Renal cortex interstitium (tissue), 11 donors: ENCODE measurements at regions not wholly inside any gene's neighbourhood (a gene's known extent, or its start where the extent isn't known, plus 50 kb on each side); places are given as distances from the start of the nearest gene placed in this dataset.
"Not testable (repeated sequence)": the region's sequence is repeated elsewhere in the genome, so short reads cannot be mapped to it uniquely, and the experiment has no call there.

Source experiments
- DNase-seq, 11 donors: peaks; one replicate each; pipeline ENCODE4 v3.0.0-alpha.2; 2013; ENCODE audit warnings: low read depth in 9 of 11, low spot score in 4 of 11; ENCODE audit errors: extremely low read depth in 1 of 11

DNA sequence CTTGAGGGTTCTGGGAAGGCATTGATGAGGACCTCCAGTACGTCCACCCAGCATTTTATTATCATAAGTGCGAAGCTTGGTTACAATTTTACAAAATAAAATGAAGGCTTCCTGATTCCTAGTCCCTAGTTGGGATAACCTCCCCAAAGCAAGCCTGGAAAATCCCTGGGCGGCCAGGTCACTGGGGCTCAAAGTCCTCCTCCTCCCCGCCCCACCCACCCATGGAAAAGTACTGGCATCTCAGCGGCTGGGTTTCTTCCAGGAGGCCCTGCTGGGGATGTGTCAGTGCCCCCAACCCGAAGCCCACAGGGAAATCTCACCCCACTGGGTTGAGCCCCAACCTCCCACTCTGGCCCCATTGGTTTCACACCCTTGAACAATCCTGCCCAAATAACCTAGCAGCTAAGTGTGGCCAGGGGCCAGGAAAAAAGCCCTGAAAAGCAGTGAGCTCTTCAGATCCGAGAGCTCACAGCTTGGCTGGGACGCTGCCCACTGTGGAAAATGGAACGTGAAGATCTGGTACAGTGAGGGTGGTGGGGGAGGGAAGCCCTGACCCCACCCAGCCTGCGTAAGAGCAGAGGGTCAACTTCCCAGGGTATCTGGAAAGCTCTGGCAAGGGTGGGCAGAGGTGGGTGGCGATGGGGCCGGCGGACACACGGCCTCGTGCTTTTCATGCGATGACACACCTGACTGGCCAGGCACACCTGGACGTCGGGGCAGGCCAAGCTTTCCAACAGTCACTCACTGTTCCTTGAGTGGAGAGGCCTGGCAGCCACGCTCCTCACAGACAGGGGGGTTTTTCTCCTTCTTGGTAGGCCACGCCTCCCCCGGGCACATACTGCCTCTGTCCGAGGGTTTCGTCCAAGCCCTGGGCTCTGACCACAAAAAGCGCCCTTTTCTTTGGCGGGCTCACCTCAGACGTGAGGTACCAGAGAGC lies 324.5 kb downstream of the SOX9 start:
- DNase-seq, result no peak

DNA sequence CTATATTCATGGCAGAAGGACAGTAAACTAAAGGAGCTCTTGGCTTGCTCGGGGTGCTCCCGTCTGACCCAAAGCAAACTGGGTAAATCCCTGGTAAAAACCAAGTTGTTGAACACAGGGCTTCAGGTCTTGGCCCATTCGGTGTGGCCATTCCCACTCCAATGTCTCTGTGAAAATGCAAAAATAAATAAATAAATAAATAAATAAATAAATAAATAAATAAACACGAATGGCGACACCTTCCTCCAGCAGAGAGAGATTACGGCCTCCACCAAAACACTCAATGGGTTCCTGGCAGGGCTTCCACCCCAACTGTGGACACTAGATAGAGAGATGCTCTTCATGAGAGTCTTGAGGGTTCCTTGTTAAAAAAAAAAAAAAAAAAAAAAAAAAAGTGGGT lies 325.3 kb downstream of the SOX9 start:
- no peak for DNase-seq

DNA sequence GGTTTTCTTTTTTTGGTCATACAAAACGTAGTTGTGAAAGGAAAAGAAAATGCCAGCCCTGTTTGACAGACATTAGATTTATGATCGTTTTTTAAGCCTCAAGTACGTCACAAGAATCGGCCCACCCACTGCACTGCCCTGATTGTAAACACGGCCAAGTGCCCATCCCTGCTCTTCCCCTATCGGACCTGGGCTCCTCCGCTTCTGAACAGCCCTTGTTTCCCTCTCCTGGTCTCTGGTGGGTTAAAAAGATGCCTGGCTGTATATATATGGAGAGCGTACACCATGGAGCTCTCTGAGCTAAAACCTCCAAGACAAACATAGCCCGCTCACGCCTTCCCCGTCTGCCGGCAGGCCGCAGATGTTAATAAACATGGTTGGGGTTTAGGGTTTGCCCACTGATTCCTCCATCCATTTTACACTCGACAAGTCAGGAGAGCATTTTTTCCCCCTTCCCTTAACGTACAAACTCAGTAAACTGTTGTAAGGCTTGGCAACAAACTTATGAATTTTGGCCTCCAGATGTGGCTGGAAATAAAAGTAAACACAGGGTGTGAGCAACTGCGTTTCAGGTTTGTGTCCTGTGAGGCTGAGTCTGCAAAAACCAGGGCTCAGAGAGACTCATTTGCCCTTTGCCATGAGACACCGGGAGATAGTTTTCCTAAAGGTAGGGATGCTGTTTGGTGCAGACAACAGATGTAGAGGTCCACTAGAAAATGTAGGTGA lies 325.9 kb downstream of the SOX9 start:
- DNase-seq, result no peak

DNA sequence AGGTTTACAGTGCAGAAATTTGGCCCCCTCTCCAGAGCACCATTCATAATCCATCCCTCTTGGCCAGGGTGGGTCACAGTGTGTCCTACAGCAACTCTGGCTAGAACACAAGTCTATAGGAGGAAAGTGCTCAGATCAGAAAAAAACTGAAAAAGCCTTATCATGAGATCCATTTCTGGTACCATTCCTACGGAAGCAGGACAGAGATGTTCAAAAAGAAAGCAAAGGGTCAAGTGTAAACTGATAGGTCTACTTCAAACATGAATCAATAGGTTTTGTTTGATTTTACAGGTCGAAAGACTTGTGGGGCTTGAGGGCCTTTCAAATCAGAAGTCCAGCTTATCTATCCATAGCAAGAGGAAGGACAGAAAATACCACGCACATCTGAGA lies 326.4 kb downstream of the SOX9 start:
- DNase-seq, result no peak

DNA sequence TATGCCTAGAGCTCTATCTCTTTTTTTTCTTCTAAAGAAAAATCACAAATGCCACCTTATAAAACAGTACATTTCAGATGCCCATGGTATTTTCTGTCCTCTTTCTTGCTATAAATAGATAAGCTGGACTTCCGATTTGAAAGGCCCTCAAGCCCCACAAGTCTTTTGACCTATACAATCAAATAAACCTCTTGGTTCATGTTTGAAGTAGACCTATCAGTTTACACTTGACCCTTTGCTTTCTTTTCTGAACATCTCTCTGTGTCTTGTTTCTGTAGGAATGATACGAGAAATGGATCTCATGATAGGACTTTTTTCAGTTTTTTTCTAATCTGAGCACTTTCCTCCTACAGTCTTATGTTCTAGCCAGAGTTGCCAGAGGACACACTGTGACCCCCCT lies 327.2 kb downstream of the SOX9 start:
- no peak for DNase-seq

DNA sequence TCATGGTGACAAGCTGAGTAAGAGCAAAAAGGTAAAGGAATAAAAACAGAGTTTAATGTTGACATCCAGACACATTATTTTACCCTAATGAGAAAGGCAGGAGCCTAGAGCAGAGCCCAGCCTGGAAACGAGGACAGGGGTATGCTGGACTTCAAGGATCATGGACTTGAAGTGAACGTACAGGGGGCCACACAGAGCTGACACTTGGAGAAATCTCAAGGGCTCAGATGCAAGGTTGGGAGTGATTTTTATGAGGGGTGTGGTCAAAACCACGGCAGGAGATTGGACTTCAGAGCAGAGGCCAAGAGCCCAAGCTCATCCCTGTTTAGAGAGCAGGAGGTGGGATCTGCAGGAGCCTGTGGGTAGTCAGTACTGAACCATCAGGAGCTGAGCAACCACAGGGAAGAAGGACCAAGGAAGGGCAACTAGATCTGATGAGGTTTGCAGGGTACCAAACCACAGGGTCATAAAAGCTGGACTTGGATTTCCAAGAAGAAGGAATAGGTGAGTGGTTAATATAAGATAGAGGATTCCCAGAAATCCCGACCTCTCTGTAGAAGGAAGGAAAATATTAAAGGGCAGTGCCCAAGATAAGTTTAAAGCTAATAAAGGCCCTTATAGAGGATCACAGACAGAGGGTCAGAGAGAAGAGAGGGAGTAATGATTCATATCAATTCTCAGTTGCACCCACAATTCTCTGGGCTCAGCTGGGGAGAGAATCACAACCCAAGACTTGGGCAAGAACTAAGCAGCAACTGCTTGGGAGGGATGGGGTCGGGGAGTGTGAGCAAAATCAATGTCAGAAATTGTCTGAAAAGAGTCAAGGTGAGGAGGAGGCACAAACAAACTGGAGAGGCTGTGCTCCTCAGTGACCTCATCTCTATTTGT lies 331.7 kb downstream of the SOX9 start:
- no peak for DNase-seq

DNA sequence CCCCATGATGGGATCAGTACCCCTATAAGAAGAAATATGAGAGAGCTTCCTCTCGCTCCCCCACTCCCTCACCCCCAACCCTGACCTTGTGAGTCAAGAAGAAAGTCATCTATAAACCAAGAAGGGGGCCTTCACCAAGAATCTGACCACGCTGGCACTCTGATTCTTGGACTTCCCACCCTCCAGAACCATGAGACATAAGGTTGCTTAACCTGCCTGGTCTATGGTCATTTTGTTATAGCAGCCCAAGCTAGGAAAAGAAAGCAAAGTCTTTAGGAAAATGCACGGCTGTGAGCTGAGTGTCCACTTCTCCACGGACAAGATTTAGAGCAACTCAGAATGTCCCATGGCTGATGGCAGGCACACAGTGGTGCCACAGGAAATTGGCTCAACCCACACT lies 333.5 kb downstream of the SOX9 start:
- DNase-seq, result no peak

DNA sequence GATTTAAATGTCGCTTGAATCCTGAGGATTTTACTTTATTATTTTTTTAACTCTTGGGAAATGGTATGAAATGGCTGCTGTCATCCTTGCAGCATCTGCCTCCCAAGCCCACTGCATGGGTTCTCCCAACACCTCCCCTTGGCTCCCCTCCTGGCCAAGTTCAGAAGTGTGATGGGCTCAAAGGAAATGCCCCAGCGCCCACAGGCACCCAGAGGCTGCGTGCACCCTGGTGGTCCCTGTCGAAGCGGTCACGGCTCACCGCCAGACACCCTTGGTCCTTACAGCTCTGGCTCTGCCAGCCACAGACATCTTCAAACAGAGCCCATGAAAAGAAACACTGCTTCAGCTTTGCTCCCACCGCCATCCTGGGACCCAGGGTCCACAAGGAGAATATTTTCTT lies 334.7 kb downstream of the SOX9 start:
- DNase-seq, result no peak

DNA sequence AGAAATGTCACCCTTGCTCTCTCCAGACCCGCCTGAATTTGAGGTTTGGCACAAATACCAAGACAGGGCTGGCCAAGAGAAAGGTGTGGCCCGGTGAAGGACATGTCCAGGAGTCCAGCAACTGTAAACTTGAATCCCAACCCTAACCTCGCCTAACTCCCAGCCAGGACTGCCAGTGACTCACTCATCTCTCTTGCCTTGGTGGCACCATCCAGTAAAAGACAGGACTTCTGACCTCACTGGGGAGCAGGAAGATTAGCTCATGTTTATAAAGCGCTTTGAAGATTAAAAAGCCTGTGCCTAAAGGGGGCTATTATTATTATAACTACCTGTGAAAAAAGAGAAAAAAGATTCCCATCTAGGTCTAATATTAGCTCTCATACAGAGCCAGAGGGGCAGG lies 335.3 kb downstream of the SOX9 start:
- DNase-seq, result no peak

DNA sequence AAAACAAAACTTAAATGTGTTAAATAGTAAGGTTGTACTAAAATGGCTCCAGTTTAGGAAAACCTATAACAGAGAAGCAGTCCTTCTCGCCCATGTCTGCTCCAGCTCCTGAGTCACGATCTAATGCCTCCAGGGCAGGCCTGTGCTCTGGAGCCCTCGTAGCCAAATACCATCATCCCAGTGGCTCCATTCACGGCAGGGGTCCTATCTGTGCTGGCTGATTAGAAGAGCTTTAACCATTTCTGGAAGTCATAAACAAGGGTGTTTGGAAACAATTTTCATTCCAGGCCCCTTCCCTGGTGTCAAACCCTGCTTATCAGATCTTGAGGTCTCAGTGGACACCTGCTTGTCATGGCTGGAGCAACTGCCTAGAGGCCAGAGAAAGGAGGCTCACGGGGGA lies 336.9 kb downstream of the SOX9 start:
- no peak for DNase-seq

DNA sequence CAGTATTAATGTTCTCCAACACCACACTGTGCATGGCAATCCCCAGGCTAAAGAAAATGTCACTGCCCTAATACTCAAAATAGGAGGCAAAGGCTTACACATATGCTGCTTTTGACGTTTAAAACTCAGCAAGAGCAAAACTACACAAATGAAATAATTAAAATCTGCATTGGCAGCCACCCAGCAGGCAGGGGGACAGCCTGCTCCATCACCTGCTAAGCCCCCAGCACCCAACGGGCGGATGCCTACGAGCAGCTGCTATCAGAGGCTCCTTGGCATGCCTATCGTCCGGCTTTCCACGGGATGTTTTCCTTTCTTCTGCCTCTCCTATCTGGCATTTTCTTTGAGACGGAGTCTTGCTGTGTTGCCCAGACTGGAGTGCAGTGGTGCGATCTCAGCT lies 337.5 kb downstream of the SOX9 start:
- no peak for DNase-seq

DNA sequence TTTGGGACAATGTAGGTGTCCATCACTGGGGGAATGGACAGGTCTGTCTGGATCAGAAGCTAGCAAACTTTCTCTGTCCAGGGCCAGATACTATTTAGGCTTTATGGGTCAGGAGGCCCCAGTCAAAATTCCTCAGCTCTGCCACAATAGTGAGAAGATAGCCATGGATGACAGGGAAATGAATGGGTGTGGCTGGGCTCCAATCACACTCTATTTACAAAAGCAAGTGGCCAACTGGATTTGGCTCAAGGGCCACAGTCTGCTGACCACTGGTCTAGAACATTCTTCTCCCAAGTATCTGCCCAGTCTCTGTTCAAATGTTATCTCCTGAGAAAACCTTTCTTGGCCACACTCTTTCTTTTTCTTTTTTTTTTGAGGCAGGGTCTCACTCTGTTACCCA lies 339.9 kb downstream of the SOX9 start:
- no peak for DNase-seq

DNA sequence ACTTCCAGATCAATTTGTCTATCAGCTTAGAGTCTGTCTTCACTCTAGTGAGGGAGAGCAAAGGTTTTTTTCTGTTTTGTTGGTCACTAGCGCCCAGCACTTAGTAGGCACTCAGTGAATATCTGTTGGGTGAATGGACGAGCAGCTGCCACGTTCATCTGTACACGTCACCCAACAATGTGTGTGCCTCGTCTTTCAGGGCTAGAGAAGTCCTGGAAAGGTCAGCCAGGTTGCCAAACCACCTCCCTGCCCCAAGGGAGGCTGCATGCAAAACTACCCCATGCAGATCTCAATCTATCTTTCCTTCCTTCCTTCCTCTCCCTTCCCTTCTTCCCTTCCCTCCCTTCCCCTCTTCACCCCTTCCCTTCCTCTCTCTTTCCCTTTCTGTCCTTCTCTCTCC lies 340.9 kb downstream of the SOX9 start:
- no peak for DNase-seq

DNA sequence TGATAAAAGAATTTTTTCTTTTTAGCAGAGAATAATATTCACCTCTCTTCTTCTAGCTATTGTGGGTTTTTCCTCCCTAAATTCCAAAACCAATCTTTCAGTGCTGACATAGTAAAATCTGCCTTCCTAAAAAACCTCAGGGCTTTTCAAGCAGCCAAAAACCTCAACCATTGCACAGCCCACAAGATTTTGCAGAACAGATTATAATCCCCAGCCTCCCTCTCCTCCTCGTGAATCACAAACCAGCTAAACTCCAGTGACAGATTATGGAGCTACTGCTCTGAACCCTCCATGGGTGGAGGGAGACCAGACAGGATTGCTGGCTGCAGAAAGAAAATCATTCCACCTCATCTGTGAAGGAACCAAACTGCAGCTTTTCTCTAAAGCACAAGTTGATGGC lies 341.6 kb downstream of the SOX9 start:
- DNase-seq, result no peak

DNA sequence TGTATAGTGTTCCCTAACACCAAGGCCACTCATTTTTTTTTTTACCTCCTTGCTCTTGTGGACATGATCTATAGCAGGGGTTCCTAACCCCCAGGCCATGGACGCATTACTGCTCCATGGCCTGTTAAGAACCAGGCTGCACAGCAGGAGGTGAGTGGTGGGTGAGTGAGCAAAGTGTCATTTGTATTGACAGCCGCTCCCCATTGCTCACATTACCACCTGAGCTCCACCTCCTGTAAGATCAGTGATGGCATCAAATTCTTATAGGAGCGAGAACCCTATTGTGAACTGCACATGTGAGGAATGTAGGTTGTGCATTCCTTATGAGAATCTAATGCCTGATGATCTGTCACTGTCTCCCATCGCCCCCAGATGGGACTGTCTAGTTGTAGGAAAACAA lies 342.0 kb downstream of the SOX9 start:
- DNase-seq, result no peak

DNA sequence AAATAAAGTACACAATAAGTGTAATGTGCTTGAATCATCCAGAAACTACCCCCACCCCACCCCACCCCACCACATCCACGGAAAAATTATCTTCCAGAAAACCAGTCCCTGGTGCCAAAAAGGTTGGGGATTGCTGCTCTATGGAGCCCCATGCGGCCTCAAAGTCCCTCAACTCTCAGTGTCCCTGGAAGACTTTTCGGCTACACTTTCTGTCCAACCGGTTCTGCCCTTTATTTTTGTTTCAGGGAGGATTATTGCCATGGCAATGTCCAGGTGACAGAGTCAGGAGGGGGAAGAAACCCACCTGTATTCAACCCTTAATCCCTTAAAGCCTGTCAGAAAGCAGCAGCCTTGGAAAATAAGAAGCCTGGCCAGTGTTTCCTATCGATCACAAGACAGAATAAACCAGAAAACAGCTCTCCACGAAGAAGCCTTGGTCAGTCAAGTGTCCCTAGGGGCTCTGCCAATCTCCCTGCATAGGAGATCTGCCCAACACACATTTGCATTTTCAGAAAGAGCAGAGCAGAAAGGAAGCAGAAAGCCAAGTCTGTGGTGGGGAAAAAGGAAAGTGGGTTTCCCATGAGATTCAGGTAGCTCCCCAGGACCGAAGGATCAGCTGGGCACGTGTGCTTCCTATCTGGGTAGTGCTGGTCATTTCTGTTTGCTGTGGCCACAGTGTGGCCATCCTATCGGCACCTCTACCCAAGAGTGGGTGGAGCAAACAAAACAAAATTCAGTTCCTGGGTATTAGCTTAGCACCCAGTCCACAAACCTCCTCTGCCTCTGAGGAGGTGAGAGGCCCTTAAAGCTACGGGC lies 342.7 kb downstream of the SOX9 start:
- no peak for DNase-seq

DNA sequence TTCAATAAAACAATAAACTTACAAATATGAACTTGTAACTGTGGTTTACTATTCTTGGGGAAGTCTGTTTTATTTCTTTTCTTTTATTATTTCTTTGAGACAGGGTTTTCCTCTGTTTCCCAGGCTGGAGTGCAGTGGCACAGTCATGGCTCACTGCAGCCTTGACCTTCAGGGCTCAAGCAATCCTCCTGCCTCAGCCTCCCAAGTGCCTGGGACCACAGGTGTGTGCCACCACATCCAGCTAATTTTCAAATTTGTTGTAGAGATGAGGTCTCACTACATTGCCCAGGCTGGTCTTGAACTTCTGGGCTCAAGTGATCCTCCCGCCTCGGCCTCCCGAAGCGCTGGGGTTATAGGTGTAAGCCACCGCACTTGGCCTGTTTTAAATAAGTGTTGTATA lies 343.4 kb downstream of the SOX9 start:
- not testable (repeated sequence) for DNase-seq

DNA sequence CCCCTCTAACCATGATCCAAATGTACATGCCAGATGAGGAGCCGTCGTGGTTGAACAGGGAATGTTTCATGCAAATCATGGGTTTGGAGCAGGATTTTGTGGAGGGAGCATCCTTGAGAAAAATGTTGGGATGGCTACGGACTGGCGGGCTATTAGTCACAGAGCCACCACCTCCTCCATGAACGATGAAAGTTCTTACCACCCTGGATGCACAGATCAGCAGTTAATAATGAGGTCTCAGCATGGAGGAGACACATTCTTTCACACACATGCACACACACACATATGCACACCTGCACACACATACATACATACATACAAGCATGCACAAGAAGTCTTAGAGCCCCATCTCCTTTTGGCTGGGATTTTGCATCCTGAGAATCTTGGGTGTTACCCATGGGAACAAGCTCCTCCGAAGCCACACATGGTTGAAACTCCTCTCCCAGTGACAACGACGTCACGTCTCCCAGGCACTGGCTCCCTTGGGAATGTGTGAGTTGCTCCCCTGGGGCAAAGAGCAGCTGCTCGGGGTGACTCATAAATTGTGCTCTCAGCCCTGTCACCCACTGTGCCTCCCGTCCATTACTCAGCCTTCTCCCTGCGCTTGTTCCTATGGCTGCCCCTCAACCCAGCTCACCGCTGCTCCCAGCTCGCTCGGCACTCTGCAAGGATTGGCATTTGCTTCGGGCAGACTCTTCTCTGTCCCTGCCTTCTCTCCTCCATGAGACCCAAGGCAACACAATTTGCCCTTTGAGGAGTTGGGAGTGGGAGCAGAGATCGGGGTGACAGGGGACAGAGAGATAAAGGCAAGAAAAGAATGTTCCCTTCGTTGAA lies 344.6 kb downstream of the SOX9 start:
- DNase-seq, result no peak
